ENCODE measurements at regions not wholly inside any gene's neighbourhood (a gene's known extent, or its start where the extent isn't known, plus 50 kb on each side); places are given as distances from the start of the nearest gene placed in this dataset.
"Not testable (repeated sequence)": the region's sequence is repeated elsewhere in the genome, so short reads cannot be mapped to it uniquely, and the experiment has no call there.

GRCh38 chr10:16156681-16157080 is 280.1 kb upstream of the PTER start:
- no peak for TF ChIP-seq CTCF (IDR thresholded peaks at IDR 0.05; ENCODE audit: control insufficient read depth, extremely low read depth, insufficient read depth)
- H3K4me3 ChIP-seq (ENCODE audit: low read depth, low read length) = no peak overlapping the region
- DNase-seq (ENCODE audit: low read depth) = no peak

- not testable (repeated sequence) for DNase-seq (ENCODE audit: low read depth); H3K4me3 ChIP-seq (ENCODE audit: low read depth, low read length)
Observed at GRCh38 chr10:16165067-16165466, 271.7 kb upstream of the PTER start.

GRCh38 chr10:16182144-16182543 is 254.7 kb upstream of the PTER start:
- H3K4me3 ChIP-seq (ENCODE audit: low read depth, low read length) = no peak overlapping the region
- no peak for DNase-seq (ENCODE audit: low read depth)
- no peak for TF ChIP-seq CTCF (IDR thresholded peaks at IDR 0.05; ENCODE audit: control insufficient read depth, extremely low read depth, insufficient read depth)

GRCh38 chr10:16182688-16183087 is 254.1 kb upstream of the PTER start:
- no peak for DNase-seq (ENCODE audit: low read depth)
- TF ChIP-seq CTCF (IDR thresholded peaks at IDR 0.05; ENCODE audit: control insufficient read depth, extremely low read depth, insufficient read depth) = no peak
- H3K4me3 ChIP-seq (ENCODE audit: low read depth, low read length) = no peak overlapping the region

GRCh38 chr10:16184096-16184597 is 252.7 kb upstream of the PTER start:
- no peak overlapping the region for H3K4me3 ChIP-seq (ENCODE audit: low read depth, low read length)
- DNase-seq (ENCODE audit: low read depth) = no peak
- TF ChIP-seq CTCF (IDR thresholded peaks at IDR 0.05; ENCODE audit: control insufficient read depth, extremely low read depth, insufficient read depth) = no peak

GRCh38 chr10:16184906-16185305 is 251.9 kb upstream of the PTER start:
- no peak for DNase-seq (ENCODE audit: low read depth)
- H3K4me3 ChIP-seq (ENCODE audit: low read depth, low read length) = no peak overlapping the region
- no peak for TF ChIP-seq CTCF (IDR thresholded peaks at IDR 0.05; ENCODE audit: control insufficient read depth, extremely low read depth, insufficient read depth)

GRCh38 chr10:16186564-16186963 is 250.2 kb upstream of the PTER start:
- no peak overlapping the region for H3K4me3 ChIP-seq (ENCODE audit: low read depth, low read length)
- no peak for TF ChIP-seq CTCF (IDR thresholded peaks at IDR 0.05; ENCODE audit: control insufficient read depth, extremely low read depth, insufficient read depth)
- DNase-seq (ENCODE audit: low read depth) = no peak
